A172 (cell line): ENCODE measurements at regions not wholly inside any gene's neighbourhood (a gene's known extent, or its start where the extent isn't known, plus 50 kb on each side); places are given as distances from the start of the nearest gene placed in this dataset.
A peak's percentile ranks its signal among the peaks of the same experiment; 100 is the strongest.
"Not testable (repeated sequence)": the region's sequence is repeated elsewhere in the genome, so short reads cannot be mapped to it uniquely, and the experiment has no call there.

ENCODE experiments used
- DNase-seq: peaks from one replicate; pipeline ENCODE4 v3.0.0-alpha.2; 2015; ENCODE audit warnings: low spot score

DNA sequence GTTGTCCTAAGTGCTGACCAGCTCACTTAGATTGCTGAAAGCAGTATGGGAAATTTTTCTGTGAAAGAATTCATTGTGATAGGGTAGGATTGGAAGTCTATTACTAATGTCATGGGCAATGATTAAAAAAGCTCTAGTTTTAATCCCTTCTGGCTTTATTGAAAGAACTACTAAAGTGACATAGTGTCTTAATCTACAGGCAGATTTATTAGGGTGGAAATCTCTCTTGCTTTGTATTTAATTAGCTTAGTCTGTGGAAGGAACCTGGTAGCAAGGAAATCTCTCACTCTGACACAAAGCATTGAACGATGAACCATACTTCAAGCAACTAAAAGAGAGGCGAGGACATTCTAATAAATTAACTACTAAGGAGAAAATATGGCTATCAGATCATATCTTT is 1029.2 kb upstream of the PCDH20 start:
- no peak for DNase-seq

DNA sequence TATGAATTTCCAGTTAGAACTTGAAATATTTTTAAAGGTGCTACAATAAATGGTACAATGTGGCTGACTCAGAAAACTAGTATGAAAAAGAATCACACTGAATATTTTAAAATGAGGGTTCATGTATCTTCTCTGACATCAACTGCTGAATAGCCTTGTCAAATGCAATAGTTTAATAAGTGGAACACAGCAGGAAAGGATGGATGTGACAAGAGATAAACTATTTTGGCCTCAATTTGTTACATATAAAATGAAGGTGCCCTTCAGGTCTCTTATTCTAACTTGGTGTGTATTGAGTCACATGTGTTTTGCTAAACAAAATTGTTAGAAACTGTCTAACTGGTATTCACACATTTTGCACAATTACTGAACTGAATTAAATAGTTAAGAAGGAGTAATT is 1018.4 kb upstream of the PCDH20 start:
- no peak for DNase-seq

DNA sequence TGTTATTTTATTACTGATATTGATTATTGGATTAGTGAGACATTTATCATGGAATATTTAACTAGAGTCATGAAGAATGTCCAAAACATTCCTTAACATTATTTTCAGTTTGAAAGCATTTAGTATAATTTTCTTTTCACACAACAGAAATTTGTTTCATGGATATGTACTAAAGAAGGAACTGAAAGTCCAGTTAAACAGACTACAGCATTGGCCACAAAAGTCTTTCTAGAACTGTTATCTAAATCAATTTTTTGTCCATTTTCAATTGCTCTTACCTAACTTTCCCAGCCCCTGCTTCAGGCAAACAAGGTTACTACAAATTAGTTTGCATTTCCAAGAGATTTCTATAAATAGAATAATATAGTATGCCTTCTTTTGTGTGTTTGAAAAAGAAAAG is 1018.0 kb upstream of the PCDH20 start:
- DNase-seq: no peak

DNA sequence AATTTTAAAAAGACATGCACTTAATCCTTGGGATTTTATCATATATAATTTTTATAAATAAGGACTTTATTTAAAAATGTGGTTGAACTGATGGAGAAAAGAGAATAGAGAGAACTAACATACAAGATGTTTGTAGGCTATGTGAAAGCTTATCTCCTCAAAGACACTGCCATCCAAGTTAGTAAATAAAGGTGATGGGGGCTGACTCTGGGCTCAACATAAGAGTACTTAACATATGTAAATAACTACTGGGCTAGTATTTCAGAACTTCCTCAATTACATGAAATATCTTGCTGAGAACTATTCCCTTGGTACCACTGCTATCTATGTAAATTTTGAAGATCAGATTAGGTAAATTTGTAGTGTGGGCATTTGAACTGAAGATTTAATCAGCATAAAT is 1017.3 kb upstream of the PCDH20 start:
- DNase-seq: no peak

DNA sequence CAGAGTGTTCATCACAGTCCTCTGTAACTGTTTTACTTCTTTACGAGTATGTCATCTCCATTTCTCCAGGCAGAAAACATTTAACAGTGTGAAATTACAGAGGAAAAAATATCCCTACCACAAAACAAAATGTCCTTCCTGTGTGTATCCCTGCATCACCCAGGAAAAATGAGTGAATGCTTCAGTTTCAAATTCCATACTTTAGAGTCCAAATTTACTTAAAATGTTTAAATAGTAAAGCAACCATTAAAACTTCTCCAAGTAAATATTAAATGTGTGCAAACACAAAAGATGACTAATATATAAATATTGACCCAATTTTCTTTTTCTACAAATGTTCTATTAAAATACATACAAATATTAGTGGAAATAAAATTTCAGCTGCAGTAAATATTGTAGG is 1016.6 kb upstream of the PCDH20 start:
- no peak for DNase-seq

DNA sequence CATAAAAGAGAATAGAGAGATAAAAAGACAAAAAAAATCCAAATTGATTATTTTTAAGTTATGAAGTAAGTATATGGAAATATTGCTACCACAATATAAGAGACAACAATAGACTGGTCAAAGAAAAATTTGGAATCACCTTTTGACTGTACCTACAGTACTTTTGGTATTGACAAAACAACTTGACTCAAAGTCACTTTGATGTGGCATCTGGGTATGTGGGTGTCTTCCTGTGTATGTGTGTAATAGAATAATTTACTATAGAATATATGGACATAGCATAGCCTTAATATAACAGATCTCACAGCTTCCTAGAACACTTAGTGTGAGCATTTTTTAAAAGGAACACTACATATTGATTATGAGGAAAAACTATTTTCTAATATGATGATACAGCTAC is 1016.2 kb upstream of the PCDH20 start:
- DNase-seq: no peak

DNA sequence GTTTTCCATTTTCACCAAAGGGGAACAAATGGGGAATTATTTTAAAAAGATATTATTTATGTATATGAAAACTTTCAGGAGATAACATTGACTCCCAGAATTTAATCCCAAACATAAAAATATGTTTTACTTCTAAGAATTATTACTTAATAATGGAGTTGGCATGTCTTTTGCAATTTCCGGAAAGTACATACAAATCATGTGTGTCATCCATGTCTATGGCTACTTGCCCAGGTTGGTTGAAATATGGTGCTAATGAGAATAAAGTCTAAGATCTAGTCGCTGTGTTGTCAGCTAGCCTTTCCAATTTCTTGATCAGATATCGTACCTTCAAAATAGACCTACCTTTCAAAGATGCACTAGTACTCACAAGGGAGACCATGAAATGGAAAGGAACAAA is 1003.2 kb upstream of the PCDH20 start:
- no peak for DNase-seq

DNA sequence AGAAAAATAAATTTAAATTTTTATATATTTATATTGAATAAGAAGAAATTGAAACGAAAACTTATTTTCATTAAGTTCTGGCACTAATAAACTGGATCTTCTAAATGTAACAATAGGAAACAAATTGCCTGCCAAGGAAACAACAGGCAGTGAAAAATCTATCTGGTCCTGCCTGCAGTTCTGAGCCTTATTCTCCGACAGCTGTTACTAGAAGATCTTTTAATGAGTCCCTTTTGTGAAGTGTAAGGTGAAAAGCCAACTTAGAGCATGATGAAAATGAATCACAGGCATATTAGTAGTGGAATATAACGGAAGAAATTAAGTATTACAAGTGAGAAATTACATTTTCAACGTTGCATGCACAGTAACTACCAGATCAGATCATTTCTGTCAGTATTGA is 1002.7 kb upstream of the PCDH20 start:
- no peak for DNase-seq

DNA sequence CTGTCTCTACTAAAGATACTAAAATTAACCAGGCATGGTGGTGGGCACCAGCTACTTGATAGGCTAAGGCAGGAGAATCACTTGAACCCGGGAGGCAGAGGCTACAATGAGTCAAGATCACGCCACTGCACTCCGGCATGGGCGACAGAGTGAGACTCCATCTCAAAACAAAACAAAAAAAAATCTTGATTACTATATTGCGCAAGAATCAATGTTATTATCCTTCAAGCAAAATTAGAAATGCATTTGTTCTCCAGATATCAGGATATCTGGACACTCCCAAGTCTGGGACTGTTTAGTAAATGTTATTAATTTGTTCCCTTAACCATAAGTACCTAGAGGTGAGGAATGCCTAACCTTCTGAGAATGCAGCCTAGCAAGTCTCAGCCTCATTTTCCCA is 992.2 kb upstream of the PCDH20 start:
- DNase-seq: no peak

DNA sequence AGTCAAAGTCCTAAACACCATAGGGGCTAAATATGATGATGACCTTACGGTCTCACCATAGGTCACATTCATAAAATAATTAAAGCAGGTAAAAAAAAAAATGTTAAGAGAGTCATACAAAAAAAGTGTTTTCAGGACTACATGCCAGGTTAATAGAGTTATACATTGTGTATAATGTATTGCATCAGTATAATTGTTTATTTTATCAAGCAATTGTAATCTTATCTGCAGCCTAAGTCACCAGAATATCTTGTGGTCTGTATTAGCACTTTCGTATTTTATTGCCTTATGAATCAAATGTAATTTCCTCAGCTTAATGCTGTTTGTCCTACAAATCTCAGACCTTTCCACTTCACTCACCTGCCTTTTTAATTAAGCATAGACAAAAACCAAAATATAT is 972.9 kb upstream of the PCDH20 start:
- DNase-seq: no peak

DNA sequence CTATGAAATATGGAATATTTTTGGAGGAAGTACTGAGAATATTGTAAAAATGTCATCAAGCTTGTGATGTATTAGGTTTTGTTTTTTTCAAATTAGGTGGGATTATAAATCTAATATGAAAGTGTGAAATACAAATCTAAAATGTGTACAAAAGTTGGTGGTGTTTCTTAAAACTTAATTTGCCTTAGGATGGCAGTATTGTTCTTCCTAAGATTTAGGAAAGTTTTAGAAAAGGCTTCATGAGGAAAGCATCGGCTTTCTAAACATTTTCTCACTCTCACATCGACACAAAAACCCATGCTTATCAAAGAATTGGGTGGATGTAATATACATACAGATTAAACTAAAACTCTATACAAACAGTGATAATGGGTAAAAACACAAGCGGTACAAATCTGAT is 972.0 kb upstream of the PCDH20 start:
- DNase-seq: no peak

DNA sequence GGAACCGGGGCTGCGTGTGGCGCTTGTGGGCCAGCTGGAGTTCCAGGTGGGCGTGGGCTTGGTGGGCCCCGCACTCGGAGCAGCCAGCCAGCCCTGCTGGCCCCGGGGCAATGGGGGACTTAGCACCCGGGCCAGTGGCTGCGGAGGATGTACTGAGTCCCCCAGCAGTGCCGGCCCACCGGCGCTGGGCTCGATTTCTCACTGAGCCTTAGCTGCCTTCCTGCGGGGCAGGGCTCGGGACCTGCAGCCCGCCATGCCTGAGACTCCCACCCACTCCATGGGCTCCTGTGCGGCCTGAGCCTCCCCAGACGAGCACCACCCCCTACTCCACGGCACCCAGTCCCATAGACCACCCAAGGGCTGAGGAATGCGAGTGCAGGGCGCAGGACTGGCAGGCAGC is 963.6 kb upstream of the PCDH20 start:
- DNase-seq: not testable (repeated sequence)

DNA sequence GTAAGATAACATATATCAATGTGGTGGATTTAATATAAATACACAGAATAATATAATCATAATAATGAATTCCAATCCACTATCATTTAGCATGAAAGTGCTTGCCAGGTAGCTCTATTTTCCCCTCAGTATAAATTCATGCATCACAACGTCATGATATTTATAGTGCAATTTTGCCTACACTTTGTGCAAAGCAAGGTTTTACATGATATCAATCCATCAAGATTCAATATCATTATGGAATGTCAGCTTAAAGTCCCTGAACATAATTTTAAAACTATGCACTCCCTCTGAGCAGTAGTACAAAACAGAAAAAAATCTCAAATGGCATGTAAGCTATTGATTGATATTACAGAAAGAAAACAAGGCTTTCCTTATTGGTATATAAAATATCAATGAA is 962.2 kb upstream of the PCDH20 start:
- DNase-seq: no peak

DNA sequence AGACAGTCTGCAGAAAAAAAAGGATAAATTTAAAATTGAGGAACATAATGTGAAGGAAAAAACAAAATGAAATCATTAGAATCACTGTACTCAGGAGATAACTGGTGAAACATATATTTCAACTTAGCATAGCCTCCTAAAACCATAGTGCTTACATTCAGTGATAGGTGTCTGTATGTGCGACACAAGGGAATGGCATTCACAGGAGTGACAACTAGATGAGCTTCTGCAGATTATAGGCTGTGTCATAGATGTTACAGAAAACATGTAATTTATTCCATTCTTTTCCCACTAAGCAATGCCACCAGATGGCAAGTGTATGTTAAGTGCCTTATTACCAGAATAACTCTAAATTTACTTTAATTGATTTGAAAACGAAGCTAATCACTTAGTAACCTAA is 960.0 kb upstream of the PCDH20 start:
- DNase-seq: no peak

DNA sequence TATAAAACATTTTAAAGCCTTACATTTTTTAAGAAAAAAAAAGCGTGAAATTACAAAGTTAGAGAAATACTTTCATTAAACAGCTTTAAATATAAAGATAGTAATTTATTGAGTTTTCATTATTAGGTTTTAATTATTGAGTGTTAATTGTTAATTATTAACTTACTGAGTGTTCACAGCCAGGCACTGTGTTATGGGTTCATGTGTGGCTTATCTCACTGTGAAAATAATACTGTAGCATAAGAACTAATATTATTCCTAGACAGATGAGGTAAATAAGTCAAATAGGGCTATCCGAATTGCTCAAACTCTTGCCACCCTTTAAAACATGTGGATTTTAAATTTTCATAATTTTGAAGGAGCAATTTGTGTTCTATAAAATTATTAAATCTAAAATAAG is 956.1 kb upstream of the PCDH20 start:
- no peak for DNase-seq

DNA sequence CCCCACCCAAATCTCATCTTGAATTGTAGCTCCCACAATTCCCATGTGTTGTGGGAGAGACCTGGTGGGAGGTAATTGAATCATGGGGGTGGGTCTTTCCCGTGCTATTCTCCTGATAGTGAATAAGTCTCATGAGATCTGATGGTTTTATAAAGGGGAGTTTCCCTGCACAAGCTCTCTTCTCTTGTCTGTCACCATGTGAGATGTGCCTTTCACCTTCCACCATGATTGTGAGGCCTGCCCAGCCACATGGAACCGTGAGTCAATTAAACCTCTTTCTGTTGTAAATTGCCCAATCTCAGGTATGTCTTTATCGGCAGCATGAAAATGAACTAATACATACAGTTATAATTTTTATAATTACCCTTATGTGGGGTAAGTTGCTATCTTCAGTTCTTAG is 952.3 kb upstream of the PCDH20 start:
- DNase-seq: not testable (repeated sequence)

DNA sequence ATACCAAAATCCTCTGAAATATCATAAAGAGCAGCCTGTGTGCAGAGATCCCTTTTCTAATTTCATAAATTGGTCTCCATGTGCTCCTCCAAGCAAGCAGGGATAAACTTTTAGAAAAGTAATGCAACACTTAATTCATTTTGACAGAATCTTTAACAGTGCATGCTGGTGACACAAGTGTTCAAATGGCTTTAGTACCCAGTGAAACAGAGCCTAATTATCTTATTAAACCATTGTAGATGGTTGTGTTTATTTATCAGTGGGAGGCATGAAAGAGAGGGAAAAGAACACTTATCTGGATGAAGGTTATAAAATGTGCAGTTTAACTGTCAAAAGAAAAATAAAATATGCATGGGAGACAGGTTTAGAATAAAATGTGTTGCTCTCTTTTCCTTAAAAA is 945.0 kb upstream of the PCDH20 start:
- no peak for DNase-seq

DNA sequence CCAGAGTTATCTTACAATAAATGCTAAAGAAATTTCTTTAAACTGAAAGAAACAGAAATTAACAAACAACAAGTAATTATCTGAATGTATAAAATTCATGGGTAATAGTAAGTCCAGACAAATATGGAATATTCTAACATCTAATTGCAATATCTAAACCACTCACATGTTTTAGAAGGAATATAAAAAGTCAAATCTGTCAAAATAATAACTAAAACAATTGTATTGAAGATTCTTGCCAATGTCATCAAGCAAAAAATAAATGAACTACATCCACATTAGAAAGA is 942.9 kb upstream of the PCDH20 start:
- no peak for DNase-seq

DNA sequence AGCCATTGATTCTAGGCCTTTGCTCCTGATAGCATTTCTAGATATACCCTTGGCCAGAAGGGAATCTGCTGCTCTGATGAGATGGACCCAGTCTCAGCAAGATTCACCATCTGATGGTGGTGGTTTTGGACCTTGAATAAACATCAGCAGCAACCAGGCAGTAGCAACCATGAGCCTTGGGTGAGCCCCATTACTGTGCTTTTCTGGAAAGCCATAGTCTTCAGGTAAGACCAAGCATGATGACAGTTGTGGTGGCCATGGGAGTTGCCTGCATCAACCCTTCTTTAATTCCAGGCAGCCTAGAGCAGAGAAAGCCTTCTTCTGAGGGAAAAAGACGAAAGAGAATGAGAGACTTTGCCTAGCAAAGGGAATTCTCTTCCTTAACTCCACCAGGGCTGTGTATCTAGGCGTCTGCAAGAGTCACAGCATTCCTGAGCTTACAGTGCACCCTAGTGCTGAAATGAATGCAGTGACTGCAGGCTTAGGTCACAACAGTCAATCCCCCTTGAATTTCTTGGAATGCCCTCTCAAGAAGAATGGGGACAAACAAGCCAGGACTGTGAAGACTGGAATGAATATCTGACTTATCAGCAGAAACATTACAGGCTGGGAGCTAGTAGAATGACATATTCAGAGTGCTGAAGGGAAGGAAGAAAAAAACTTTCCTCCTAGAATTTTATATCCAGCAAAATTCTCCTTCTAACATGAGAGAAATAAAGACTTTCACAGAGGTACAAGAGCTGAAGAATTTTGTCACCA is 942.4 kb upstream of the PCDH20 start:
- DNase-seq: peak; percentile 52

DNA sequence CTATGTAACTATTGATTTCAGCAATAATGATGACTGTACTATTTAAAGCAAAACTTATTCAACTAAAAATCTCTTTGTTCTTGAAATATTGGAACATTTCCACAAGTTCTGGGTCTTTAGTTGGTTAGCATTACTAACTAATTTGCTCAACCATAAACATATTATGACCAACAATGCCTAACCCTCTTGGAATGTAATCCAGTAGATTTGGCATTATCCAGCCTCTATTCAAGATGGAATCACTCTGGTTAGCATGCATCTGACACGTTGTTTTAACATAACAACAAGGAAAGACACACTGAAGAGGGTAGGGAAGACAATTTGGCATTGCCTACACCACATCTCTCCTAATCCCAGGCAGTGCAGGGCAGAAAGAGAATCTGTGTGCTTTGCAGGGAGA is 941.3 kb upstream of the PCDH20 start:
- no peak for DNase-seq

DNA sequence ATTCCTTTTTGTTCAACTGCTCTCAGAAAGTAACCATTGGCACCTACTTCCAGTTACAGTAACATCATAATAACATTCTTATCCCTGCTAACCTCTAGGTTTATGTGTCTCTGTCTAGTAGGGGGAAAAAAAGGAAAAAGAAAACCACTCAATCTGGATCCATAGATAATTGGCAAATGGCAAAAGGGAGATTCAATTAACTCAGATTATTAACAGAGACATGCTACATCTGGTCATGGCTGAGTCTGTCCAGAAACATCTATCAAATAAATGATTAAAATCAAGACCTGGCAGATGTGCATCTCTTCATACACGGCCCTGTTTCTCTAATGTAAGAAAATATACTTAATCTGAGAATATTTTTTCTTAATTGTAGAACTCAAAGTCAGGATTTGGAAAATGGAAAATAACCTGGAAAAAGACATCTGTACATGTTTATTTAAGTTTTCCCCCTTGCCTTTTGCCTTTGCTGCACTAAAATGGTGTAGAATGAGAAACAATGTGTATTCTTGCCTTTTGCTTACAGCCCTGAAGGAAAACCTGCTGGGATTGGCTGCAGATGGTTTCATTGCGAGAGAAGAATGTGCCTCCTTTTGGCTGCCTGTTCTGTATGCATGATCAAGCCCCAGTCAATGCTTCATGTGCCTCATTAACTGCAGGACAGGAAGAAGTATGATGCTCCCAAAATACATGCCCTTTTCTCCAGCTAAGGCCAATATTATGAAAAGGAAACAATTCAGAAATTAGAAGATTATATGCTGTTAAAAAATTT is 921.6 kb upstream of the PCDH20 start:
- no peak for DNase-seq

DNA sequence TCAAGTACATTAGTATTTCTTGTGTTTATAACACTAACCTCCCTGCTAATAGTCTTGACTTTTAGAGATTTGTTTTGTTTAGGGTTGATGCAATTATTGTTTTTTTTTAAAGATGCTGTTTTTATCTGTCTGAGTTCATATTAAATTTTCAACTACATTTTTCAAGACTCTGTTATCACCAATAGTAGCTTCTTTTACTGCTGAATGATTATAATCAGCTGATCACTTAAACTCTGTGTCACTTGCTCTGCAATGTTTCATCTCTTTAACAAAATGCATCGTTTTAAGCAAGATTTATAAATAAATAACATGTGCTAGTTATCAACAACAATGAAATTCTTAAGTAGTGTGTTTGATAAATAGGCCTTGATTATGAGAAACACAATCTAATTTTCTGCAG is 920.9 kb upstream of the PCDH20 start:
- DNase-seq: no peak

DNA sequence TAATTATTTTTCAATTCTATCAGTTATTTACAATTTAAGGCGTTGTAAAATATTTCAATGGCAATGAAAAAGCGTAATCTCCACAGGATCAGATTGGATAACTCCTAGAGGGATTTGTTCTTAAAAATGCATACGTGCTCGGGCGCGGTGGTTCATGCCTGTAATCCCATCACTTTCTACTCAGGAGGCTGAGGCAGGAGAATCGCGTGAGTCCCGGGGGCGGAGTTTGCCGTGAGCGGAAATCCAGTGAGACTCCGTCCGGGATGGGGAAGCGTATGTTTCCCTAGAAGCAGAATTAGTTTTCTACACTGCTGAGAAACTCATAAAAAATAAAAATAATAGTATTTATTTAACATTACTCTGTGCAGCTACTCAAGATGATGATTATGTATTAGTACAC is 917.8 kb upstream of the PCDH20 start:
- DNase-seq: no peak

DNA sequence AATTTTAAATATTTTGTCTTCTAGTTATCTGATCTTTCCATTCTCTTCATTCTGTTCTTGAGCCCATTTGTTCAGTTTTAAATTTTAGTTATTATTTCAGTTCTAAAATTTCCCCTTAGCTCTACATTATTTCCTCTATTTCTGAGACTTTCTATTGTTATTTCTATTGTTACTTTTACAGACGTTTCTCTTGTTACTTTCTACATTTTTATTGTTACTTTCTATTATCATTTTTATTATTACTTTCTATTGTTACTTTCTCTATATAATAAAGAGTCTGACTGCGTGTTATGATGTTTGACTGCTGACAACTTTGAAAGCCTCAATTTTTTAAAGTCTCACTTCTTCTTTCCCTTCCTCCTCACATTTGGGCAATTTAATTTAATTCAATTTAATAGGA is 915.7 kb upstream of the PCDH20 start:
- DNase-seq: no peak
